NCI-H2227 treated with DMSO at 0.1 percent for 48 hours (cell line): ENCODE measurements at regions not wholly inside any gene's neighbourhood (a gene's known extent, or its start where the extent isn't known, plus 50 kb on each side); places are given as distances from the start of the nearest gene placed in this dataset.

Source experiments
- DNase-seq: peaks from one replicate; lab custom pipeline; 2025; lab: John Stamatoyannopoulos, UW

DNA sequence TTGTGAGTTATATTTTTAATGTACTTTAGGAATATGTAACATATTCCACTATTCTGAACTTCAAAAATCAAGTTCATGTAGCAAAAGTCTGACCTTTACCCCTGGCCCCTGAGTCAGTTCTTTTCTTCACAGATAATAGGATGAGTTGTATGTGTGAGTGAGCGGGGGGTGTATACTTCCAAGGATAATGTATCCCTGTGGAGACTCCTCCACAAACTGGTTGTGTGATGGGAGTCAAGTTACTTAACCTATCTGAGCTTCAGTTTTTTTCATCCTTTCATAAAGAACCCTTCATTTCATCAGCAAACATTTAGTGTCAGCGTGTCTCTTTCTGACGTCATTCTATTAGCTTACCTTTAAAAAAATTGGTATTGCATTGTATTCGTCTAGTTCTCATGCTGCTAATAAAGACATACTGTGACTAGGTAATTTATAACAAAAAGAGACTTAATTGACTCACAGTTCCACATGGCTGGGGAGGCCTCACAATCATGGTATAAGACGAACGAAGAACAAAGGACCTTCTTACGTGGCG, 288.1 kb upstream of the GPC6 start:
- no peak for DNase-seq

DNA sequence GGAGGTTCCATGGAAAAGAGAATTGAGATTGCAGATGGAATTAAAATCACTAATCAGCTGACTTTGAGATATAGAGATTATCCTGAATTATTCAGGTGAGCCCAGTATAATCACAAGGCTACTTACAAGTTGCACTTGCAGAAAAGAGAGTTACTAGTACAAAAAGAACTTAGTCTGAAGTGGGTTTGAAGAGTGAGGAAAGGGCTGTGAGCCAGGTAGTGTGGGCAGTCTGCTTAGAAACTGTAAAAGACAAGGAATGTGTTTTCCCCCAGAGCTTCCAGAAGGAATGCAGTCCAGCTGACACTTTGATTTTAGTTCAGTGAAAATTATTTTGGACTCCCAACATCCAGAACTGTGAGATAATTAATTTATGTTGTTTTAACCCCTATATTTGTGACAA, 285.4 kb upstream of the GPC6 start:
- DNase-seq = no peak

GRCh38 chr13:92947770-92948434, 278.7 kb upstream of the GPC6 start:
- DNase-seq = no peak

DNA sequence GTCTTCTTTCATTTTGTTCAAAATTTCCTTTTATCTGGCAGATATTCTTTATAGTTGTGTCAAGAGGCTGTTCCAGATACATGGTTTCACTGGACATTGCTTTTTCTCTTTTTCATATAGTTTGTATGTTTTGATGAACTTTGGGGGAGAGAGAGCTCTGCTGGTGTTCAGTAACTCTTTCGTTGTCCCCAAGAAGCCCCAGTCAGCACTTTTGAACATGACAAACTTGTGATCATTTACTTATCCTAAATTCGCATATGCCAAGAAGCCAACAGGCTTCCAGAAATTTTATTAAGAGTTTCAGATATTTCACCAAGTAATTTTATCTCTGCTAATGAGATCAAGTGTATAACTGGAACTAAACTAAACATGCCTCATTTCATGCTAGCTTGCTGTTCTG, 275.8 kb upstream of the GPC6 start:
- no peak for DNase-seq

DNA sequence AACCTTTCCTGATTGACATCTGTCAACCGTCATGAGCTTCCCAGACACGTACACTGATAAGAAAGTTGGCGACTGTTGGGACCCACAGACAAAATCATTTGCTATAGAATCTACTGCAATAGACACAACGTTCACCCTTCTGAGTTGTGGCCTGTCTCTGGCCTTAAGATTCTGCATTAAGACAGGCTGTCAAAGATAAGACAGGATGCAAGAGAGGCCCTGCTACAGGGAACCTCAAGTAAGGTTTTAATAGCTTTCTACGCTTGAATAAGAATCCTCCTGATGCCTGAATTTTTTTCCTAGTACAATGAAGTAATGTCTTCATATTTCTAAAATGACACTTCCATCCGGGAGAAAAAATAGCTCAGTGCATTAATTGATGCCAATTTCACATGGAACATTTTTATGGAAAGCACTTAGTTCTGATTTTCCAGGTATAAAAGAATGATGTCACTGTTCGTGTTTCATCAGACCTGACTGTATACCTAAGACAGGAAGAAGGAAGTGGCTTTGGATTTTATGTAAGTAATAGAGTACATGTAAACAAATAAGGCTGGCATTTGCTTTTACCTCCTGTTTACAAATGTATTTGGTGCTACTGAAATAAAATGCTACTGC, 275.2 kb upstream of the GPC6 start:
- no peak for DNase-seq

- no peak for DNase-seq
Observed at GRCh38 chr13:92952161-92952560, 274.4 kb upstream of the GPC6 start.

DNA sequence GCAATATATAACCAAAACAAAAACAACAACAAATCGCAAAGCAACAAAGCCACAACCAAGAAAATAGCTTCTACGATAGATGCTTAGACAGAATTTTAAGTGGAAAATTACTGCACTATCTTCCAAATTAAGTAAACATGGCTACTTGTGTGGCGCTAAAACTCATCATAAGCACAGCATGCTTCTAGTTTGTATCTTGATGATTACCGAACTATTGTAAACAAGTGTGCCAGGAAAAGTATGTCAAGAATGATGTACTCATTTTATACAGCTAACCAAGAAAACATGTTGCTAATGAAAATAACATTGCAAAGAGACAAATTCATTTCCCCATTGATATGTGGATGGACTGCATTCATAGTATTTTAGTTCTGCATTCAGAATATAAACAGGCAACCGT, 271.9 kb upstream of the GPC6 start:
- no peak for DNase-seq

DNA sequence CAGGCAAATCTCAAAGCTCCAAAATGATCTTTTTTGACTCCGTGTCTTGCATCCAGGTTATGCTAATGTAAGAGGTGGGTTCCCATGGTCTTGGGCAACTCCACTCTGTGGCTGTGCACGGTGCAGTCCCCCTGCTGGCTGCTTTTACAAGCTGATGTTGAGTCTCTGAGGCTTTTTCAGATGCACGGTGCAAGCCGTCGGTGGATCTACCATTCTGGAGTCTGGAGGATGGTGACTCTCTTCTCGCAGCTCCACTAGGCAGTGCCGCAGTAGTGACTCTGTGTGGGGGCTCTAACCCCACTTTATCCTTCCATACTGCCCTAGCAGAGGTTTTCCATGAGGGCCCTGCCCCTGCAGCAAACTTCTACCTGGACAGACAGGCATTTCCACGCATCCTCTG, 266.8 kb upstream of the GPC6 start:
- no peak for DNase-seq

- no peak for DNase-seq
Observed at GRCh38 chr13:92963029-92963428, 263.6 kb upstream of the GPC6 start.

- no peak for DNase-seq
Observed at GRCh38 chr13:92966341-92966740, 260.3 kb upstream of the GPC6 start.

- no peak for DNase-seq
Observed at GRCh38 chr13:92966900-92967299, 259.7 kb upstream of the GPC6 start.

DNA sequence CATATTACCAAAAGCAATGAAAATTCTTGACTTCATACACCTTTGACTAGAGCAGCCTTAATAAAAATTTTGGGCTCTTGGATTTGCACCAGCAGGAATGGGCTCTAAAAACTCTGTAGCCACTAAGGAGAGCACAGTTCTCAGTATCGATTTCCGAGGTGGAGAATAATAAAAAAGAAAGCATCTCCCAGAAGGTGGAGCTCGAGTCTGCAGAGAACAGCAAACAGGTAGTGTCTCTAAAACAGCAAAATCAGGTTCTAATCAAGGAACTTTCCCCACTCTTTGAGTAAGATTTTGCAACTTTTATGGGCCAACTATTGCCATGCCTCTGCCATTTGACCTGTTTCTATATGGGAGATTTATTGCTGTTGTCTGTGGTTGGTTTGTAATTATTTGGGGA, 258.7 kb upstream of the GPC6 start:
- DNase-seq = peak; percentile 1

GRCh38 chr13:92972751-92973150, 253.9 kb upstream of the GPC6 start:
- no peak for DNase-seq

DNA sequence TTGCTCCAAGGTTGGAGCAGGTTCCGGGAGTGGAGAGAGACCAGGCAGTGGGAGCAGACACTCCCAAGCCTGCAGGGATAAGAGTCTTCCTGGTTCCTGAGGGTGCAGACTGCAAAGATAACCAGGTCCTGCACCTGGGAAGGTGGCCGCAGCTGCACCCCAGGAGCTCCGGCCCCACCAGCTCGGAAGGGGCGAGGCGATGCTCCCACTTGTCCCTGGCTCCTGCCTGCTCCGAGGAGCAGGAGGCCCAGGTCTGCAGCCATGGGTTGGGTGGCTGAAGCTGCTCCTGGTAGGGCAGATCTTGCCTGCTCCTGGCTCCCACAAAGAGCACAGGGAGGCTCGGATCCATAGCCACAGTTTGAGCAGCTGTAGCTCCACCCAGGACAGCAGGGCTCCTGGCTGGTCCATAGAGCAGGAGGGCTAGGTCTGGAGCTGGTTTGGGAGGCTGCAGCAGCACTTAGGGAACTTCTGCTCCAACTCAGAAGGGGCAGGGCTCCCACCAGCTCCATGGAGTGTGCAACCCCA, 251.6 kb upstream of the GPC6 start:
- DNase-seq = no peak

DNA sequence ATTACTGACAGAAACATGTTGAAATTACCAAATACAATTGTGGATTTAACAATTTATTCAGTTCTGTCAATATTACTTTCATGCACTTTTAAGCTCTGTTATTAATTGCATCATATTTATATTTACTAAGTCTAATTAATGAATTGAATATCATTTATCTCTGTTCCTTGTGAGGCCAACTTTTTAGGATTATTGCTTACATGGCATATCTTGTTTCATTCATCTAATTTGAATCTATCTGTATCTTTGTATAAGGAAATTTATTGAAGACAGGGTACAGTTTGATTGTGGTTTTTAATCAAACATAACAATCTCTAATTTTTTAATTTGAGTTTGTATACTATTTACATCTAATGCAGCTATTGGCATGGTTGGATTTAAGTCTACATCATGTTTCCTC, 249.9 kb upstream of the GPC6 start:
- no peak for DNase-seq

DNA sequence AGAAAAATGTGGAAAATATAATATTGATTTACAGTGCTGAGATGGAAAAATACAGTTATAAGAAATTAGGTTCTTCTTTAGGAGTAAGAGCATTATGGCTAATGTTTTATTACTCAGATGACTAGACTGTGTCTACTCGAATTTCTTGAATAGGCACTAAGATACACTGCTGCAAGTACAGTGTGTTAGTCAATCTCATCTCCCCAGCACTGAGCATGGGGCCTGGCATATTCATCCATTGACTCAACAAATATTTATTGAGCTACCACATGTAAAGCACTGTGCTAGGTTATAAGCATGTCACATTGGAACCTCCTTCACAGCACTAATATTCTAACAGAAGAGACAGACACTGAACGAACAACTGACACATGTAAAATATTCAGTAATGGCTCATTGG, 242.5 kb upstream of the GPC6 start:
- no peak for DNase-seq

DNA sequence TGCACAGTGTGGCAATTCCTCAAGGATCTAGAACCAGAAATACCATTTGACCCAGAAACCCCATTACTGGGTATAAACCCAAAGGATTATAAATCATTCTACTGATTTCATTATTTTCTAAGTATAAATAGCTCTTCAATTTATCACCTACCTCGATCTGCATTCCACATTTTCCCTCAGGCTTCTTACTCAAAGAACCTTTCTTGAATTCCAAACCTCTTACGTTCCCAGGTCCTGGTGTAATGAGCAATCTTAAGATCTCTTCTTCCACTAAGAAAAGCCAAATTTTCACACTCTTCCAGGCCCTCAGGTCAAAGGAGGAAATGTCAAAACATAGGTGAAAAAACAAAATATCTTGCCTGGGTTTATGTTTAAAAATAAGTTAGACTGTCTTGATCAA, 237.3 kb upstream of the GPC6 start:
- no peak for DNase-seq

GRCh38 chr13:92991692-92992091, 234.9 kb upstream of the GPC6 start:
- no peak for DNase-seq

GRCh38 chr13:92994056-92994455, 232.6 kb upstream of the GPC6 start:
- no peak for DNase-seq

DNA sequence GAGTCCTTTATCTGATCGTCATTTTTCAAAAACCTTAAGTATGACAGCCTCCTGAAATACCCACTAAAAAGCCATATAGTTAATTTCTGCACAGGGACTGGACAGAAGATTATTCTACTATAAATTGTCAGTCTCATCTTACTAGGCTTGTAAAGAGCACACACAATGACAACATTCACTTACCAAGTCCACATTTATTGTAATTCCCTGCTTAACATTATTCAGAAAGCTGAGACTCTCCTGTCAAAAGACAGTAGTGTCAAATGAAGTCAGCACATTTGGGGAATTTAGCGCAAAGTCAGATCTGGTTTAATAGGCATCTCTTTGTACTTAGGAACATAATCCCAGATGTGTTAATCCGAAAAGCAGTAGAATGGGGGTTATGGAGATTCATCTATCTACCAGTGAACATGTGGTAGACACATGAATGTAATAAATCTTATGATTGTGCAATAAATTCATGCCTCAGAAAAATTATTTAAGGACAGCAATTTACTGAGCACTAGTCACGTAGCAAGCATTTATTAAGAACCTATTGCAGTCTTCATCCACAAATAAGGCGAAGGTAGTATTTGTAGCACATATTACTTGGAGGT, 224.6 kb upstream of the GPC6 start:
- no peak for DNase-seq

DNA sequence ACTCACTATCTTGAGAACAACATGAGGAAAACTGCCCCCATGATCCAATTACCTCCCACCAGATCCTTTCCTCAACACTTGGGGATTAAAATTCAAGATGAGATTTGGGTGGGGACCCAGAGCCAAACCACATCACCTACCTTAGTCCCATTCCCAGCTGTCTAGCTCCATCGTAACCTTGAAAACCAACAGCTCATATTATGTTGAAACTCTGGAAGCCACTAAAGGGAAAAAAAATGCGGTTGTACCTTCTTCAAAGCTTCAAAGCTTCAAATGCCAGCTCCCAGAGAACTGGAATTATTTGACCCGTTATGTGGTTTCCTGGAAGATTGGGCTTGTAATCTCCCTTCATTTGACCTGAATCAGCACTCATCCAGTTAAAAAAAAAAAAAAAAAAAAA, 223.1 kb upstream of the GPC6 start:
- DNase-seq = no peak

- DNase-seq = no peak
Observed at GRCh38 chr13:93004919-93005318, 221.7 kb upstream of the GPC6 start.

DNA sequence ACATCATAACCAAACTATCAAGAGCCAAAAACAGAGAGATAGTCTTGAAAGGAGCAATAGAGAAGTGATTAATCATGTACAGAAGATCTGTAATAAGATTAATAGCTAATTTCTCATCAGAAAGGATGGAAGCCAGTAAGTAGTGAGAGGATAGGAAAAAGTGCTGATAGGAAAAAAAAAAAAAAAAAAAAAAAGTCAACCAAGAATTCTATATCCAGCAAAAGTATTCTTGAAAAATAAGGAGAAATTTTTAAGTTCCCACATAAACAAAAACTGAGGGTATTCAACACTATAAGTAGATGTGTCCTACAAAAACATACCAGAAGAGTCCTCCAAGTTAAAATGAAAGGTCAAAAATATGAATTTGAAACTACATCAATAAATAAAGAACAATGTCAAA, 218.7 kb upstream of the GPC6 start:
- no peak for DNase-seq
